ENCODE measurements at regions not wholly inside any gene's neighbourhood (a gene's known extent, or its start where the extent isn't known, plus 50 kb on each side); places are given as distances from the start of the nearest gene placed in this dataset.
"Not testable (repeated sequence)": the region's sequence is repeated elsewhere in the genome, so short reads cannot be mapped to it uniquely, and the experiment has no call there.

- no peak for DNase-seq
Observed at GRCh38 chr7:1300206-1300605, 67.5 kb downstream of the UNCX start.

- DNase-seq: no peak
Observed at GRCh38 chr7:1300636-1301035, 68.0 kb downstream of the UNCX start.

DNA sequence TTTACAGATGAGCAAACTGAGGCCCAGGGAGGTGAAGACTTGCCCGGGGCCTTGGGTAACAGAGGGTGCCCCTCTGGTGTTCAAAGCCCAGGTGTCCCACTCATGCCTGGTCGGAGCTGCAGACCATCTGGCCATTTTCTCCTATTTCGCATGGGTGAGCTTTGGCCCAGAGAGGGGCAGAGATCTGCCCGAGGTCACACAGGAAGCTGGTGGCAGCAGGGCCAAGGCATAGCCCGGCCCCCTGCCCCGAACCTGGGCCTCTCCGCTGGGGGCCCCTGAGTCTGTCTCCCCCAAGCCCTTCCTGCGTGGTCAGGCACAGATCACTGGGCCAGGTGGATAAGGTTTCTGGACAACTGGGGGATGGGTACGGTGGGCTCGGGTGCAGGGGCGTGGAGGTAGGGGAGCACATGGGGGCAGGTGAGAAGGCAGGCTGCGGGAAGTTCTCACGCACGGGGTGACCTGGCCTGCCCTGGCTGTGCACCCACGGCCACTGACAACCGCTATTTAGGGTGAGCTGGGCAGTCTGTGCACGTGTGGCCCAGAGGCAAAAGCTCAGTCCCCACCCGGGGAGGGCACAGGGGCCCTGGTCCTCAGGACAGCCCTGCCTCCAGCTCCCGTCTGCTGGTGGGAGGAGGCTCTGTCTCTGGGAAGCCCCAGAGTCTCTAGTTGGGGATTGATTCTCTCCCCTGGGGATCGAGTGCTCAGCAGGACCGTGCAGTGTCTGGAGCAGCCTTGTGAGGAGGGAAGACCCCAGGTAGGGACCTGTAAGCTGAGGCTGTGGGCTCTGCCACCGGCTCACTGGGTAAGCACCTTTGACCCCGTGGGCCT lies 68.6 kb downstream of the UNCX start:
- no peak for DNase-seq

DNA sequence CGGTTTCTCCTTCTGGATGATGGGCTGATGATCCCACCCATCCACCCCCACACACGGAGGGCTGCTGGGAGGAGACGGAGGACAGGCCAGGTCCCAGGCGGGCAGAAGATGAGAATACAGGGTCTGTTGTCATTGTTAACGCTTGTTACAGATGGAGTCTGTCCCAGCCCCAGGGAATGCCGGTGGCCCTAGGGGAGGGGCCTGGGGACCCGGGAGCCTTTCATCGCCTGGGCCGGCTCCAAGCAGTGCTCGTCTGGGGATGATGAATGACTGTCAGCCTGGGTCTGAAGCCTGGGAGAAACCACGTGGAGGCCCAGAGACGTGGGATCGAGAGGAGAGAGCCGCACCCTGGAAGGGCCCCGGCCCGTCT lies 69.2 kb downstream of the UNCX start:
- no peak for DNase-seq

GRCh38 chr7:1302936-1303335 lies 70.3 kb downstream of the UNCX start:
- no peak for DNase-seq

DNA sequence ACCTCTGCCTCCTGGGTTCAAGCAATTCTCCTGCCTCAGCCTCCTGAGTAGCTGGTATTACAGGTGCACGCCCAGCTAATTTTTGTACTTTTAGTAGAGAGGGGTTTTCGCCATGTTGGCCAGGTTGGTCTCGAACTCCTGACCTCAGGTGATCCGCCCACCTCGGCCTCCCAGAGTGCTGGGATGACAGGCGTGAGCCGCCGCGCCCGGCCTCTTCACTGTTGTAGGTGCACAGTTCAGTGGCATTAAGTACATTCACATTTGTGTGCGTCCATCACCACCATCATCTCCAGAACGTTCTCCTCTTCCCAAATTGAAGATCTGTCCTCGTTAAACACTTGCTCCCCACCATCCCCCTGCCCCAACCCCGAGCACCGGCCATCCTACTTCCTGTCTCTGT lies 71.3 kb downstream of the UNCX start:
- not testable (repeated sequence) for DNase-seq

DNA sequence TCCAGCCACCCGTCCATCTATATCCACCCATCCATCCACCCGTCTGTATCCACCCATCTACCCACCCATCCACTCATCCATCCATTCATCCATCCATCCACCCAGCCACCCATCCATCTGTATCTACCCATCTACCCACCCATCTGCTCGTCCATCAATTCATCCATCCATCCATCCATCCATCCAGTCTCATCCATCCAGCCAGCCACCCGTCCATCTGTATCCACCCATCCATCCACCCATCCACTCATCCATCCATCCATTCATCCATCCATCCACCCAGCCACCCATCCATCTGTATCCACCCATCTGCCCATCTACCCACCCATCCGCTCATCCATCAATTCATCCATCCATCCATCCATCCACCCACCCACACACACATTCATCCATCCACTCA lies 73.2 kb downstream of the UNCX start:
- no peak for DNase-seq

- DNase-seq: no peak
Observed at GRCh38 chr7:1307828-1308227, 75.2 kb downstream of the UNCX start.

GRCh38 chr7:1309290-1309689 lies 76.6 kb downstream of the UNCX start:
- DNase-seq: no peak

DNA sequence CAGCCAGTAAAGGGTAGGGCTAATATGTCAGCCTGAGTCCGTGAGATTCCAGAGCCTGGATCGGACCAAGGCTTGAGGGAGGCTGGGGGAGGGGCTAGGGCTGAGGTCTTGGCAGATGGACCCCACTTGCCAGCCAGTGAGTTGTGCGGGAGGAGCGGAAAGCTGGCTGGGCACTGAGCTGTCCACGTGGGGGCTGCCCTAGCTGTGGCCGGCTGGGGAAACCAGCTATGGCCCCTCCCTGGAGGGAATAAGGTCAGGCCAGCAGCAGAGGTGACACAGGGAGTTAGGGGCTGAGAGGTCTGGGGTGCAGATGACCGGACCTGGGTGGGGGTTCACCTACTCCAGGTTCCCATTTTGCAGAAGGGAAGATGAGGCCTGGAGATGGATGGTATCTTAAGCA lies 77.3 kb downstream of the UNCX start:
- no peak for DNase-seq

GRCh38 chr7:1310936-1311335 lies 78.3 kb downstream of the UNCX start:
- no peak for DNase-seq

GRCh38 chr7:1311406-1312135 lies 78.9 kb downstream of the UNCX start:
- no peak for DNase-seq

- no peak for DNase-seq
Observed at GRCh38 chr7:1312136-1313070, 79.7 kb downstream of the UNCX start.

DNA sequence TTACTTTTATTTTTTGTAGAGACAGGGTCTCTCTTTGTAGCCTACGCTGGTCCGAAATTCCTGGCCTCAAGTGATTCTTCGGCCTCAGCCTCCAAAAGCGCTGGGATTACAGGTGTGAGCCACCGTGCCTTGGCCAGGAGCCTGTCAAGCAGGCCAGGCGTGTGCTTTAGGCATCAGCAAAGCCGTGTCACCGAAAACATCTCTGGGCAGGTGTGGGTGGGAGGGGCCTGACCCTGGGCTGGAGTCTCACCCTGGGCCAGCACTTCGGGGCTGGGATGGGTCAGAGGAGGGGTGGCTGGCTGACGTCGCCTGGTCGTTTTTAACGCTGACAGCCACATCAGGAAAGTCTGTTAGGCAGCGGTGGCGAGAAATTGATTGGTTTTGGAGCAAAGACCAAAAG lies 80.9 kb downstream of the UNCX start:
- no peak for DNase-seq

DNA sequence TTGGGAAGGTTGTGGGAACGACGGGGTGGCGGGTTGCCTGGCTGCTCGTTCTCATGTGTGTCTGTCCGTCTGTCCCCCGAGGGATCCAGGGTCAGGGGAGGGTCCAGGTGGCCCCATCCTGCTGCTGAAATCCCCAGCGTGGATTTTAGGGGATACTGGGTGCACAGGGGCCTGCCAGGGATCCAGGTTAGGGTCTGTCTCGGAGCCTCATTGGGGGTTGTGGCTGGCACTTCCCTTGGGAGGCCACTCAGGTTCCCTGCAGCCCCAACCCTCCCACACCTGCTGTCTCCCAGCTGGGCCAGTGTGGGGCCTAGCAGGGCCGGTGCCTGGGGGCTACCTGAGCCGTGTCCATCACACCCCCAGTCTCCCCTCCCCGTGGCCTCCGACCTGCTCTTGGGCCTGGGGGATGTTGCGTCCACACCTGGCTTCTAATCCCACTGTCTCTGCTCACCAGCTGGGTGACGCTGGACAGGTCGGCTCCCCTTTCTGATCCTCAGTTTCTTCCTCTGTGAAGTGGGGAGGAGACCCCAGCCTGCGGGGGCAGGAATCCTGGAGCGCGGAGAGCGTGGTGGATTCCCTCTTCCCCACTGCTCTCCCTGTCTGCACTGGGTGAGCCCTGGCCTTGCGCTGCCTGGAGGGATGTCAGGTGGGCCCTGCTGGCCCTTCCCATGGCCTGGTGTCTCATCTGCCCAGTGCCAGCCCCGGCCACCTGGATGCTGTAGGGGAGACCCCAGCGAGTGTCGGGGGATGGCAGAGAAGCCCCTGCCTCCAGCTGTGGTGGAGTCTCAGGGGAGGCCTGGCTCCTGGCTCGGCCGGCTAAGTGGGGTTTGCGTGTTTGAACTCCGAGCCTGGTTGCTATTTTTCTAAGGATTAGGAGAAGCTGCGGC lies 81.6 kb downstream of the UNCX start:
- DNase-seq: no peak

DNA sequence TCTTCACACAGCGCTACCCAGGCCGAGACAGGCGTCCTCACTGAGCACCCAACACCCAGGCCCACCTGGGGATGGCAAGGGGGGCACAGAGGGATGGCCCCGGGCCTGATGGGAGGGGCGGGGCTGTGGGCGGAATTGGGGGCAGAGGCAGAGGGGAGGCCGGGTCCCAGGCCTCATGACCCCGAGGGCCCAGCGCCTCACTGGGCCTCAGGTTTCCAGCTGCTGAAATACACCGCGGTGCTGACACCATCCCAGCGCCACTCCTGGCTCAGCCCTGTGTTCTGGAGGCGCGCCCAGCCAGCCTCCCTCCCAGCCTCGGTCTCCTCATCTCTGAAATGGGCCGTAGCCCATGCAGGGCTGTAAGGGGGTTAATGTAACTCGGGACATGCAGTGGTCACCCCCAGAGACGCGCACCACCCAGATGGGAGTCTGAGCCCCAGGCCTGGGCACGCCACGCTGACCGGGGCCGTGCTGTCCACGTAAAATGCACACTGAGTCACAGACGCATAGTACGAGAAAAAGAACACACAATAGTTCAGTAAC lies 82.3 kb downstream of the UNCX start:
- DNase-seq: no peak

- DNase-seq: no peak
Observed at GRCh38 chr7:1316086-1316485, 83.4 kb downstream of the UNCX start.

GRCh38 chr7:1317646-1318045 lies 85.0 kb downstream of the UNCX start:
- no peak for DNase-seq

- DNase-seq: no peak
Observed at GRCh38 chr7:1318051-1318450, 85.4 kb downstream of the UNCX start.

GRCh38 chr7:1318661-1319060 lies 86.0 kb downstream of the UNCX start:
- DNase-seq: no peak

DNA sequence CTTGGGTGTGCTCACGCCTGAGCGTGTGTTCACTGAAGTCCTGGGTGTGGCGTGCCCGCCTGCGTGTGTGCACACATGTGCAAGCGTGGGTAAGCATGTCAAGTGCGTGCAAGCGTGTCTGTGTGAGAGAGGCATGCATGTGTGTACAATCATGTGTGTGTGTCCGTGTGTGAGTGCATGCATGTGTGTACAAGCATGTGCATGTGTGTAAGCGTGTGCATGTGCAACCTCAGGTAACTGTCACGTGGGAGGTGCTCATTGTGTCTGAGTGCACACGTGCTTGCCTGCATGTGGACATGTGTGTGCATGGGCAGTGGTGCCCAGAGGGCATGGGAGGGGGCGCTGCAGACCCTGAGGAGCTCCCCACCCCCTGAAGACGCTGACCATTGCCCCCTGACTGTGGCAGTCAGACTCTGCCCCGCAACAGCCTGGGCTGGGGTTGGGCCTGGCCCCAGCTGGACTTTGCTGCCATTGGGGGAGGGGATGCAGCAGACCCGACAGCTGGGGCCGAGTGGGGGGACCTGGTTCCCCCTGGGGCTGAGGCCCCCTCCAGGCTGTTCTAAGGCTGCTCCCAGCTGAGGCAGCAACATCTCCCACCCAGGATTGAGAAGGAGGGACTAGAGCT lies 88.1 kb downstream of the UNCX start:
- no peak for DNase-seq

Measured in left kidney (tissue), 1 donor.